Frontal cortex (tissue), 4 donors: ENCODE measurements at regions not wholly inside any gene's neighbourhood (a gene's known extent, or its start where the extent isn't known, plus 50 kb on each side); places are given as distances from the start of the nearest gene placed in this dataset. TPM values are rescaled to one million over a fixed set of nuclear protein-coding genes. Genes with fewer than 3 reads are reported as not detected.

Experiments
- DNase-seq, 2 donors: peaks; one replicate each; pipeline ENCODE4 v3.0.0; 2012; ENCODE audit warnings: low spot score in 2 of 2
- FAIRE-seq: peaks from 2 replicates; lab custom pipeline; 2012; peaks lifted over from hg19 to GRCh38; lab: Jason Lieb, UNC
- small RNA-seq: library from RNA; depleted of rRNA; stranded (forward); fragments of <200 nt; gene quantifications from one replicate; pipeline ENCODE3, GENCODE V24; 2014
- donor health status: control.
- donor health status: control.
- donor health status: control.

DNA sequence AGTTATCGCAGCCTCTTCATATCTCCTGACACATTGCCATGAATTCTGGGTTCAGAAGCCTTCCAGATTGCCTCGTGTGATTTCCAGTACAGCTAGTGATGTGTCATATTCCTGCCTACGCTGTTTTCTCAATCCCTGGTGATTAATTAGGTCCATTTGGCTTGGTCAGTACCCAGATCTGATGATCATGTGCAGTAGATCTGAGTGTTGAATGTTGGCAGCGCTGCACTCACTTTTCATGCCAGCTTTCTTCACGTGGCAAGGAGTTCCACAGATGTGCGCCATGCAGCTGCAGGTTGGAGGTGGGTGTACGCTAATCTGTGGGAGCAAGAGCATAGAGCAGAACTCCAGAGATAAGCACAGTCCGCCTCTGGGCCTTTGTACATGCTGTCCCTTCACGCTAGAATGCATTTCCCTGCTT lies 86.9 kb upstream of the COL6A5 start:
- FAIRE-seq (no peak), DNase-seq (no peak)

DNA sequence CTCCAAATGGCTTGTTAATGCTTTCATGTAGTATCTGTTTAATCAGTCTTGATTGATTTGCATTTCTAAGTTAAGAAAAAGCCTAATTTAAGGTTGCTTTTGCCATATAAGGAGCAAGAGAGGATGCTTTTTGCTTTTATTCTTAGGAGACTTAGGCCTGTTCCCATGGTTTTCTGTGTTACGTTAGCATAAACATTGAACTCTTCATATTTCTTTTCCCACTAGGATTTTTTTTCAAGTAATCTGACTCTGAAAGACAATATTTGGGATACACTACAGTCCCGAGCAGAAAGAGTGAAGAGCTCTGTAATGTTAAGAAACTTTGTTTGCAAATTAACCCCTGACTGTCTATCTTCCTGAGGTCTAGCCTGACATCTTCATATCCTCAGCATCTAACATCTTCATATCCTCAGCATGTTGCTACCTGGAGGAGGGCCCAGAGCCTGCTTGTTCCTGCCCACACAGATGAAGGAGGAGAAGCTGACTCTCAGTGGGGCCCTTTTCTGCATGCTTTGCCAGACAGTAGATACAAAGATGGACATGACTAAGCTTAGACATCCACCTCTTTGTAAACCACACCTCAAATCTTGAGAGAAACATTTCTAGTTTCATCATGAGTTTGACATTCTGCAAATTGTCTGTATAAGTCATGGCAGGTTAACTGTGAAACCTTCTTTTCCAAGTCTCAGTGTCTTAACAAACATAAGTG lies 86.2 kb upstream of the COL6A5 start:
- no peak for FAIRE-seq
- DNase-seq: peak in 1 of 2 donors; percentile 11

DNA sequence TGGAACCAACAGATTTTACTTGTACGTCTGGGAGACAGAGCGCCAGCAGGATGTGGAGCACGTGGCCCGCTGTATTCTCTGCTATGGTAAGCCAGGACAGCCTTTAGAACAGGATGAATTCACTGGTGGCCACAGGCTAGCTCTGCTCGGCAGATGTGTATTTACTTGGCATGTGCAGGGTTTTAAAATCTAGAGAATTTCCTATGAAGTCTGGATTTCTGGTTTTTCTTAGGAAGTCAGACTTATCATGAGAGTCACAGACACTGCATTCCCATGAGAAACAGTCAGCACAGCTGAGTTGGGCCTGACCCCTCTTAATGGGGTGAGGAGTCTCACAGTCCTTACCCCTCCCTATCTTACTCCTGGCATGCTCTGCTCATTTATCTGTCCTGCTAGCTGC lies 84.6 kb upstream of the COL6A5 start:
- DNase-seq (no peak), FAIRE-seq (no peak)

DNA sequence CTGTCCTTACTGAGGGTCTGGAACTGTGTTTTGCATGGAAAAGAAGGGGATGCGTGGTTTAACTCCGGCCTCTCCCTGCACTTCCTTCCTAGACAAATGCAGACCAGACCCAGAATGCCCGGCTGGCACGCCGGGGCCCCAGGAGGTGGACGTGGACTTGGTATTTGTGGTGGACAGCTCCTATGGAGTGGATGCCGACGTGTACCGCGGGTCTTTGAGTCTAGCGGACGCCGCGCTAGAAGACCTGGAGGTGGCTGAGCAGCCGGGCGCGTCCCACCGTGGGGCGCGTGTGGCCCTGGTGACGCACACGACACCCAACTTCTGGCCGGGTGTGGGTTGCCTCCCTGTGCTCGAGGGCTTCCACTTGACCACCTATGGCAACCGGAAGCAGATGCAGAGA lies 81.8 kb upstream of the COL6A5 start:
- DNase-seq: no peak
- no peak for FAIRE-seq

DNA sequence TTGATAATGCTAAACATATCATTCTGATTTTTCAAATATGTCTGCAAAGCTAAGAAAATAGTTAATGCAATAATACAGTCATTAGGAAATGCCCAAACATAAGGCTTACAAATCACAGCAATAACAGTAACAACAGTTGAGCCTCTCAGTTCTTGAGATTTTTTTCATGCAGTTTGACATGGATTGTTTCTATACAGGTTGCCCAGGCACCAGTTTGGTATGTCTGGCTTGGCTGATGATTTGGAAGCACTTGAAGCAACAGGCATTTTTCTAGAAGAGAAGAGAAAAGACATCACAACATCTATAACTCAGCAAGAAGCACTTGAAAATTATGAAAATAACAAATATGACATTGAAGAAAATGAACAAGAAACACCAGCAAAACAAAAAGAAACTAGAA lies 78.7 kb upstream of the COL6A5 start:
- no peak for DNase-seq

DNA sequence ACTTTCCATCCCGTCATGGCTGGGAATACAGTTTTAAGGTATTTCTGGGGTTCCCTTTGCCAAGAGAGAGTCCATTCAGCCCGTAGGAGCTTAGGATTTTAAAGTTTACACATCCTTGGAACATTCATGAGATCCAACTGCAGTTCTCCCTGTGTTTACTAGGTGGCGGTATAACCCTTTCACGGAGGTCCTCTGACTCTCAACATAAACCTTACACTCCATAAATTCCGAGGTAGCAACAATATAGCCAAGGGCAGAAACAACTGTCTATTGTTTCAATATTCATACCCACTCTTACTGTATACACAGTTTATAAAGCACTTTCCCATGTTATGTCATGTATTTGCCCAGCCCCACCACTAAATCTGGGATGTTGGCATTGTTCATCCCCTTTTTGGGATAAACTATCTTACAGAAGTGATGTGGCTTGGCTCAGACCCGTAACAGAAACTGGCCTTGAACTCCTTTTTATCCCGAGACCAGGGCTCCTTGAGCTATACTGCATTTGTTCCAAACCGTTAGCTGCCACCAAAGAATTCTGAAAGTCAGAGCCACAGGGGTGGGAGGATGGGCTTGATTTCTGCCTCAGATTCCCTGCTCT lies 69.2 kb upstream of the COL6A5 start:
- FAIRE-seq (no peak), DNase-seq (peak in 1 of 2 donors; percentile 63)

More for the DNA sequence above, 78.7 kb upstream of the COL6A5 start:
- FAIRE-seq: no peak

DNA sequence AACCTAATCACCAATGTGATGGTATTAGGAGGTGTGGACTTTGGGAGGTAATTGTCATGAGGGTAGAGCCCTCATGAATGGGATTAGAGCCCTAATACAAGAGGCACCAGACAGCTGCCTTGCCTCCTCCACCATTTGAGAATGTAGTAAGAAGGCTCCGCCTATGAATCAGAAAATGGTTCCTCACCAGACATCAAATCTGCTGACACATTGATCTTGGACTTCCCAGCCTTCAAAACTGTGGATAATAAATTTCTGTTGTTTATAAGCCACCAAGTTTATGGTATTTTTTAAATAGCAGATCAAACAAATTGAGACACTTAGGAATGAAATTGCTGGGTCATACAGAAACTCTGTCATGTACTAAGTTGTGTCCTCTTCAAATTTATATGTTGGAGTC lies 56.8 kb upstream of the COL6A5 start:
- no peak for FAIRE-seq

DNA sequence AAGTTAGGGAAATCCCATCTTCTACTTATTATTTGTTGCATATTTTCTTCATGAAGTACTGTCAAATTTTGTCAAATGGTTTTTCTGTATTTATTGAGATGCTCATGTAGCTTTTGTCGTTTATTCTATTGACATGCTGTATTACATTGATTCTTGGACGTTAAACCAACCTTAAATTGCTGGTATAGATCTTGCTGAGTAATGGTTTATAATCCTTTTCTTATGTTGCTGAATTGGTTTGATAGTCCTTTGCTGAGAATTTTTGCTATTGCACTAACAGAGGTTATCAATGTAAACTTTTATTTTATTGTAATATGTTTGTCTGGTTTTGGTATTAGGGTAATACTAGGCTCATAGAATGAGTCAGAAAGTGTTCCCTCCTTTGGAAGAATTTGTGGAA lies 54.3 kb upstream of the COL6A5 start:
- DNase-seq (no peak), FAIRE-seq (no peak)

More for the DNA sequence above, 56.8 kb upstream of the COL6A5 start:
- no peak for DNase-seq

DNA sequence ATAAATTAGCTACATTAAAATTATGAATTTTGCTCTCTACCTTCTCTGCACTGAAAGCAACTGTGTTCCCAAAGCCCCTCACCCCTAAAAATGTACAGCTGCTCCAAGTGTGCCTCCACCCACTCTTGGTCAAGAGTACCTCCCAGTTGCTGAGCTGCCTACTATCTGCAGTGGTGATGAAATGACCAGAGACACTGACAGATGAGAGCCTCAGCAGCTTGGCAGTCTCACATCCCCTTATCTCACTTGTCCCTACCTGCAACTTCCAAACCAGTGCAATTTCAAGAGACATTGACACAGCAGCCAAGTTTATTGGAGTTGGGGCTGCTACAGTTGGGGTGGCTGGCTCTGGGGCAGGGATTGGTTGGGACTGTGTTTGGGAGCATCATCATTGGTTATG lies 52.2 kb upstream of the COL6A5 start:
- FAIRE-seq: no peak
- DNase-seq: no peak

Small RNA genes in the stretch of these regions (small RNA-seq; reads per million reads assigned to genes)
- gene ENPP7P3 (not detected), gene SNRPCP8 (not detected)
